ENCODE measurements at regions not wholly inside any gene's neighbourhood (a gene's known extent, or its start where the extent isn't known, plus 50 kb on each side); places are given as distances from the start of the nearest gene placed in this dataset.

GRCh38 chr5:124462751-124463150, 283.7 kb downstream of the ZNF608 start:
- no peak overlapping the region for H4K5ac ChIP-seq (ENCODE audit: insufficient read length, low read depth, low read length)
- no peaks in the 10 kb centered on the region for H3K79me2 ChIP-seq (ENCODE audit: insufficient read depth, low read length)
- H2AK5ac ChIP-seq (ENCODE audit: insufficient read length, low read length) = no peak overlapping the region
- H3T11ph ChIP-seq (ENCODE audit: low read length) = peak overlapping the region; percentile 59
- no peak overlapping the region for H3K18ac ChIP-seq (ENCODE audit: insufficient read length, low read depth, low read length)
- H3K9me3 ChIP-seq (ENCODE audit: control insufficient read depth, low read depth, low read length) = peaks cover 7% of the 10 kb centered on the region
- H2BK15ac ChIP-seq (ENCODE audit: low read depth, low read length) = no peak overlapping the region
- Mint-ChIP-seq H3K9me3 (peaks cover 16 to 27% of the 10 kb centered on the region in 2 experiments), H3K27ac (no peak overlapping the region; a peak in 1 of 7 replicates), H3K27me3 (ENCODE audit: low read depth) (no peaks in the 10 kb centered on the region), H3K4me3 (no peak overlapping the region), H3K4me1 (peaks cover 31 to 48% of the 10 kb centered on the region in 2 experiments), H3K36me3 (ENCODE audit: insufficient read depth in 1 of 3, low read depth in 3 of 3) (peaks cover 13 to 30% (median 24%) of the 10 kb centered on the region in 3 experiments)
- H2BK12ac ChIP-seq (ENCODE audit: insufficient read length, low read depth, low read length) = no peak overlapping the region
- no peaks in the 10 kb centered on the region for H3K79me1 ChIP-seq (ENCODE audit: insufficient read depth, low read depth, low read length, poor library complexity, severe bottlenecking)
- H4K20me1 ChIP-seq (ENCODE audit: control insufficient read depth, insufficient read depth, insufficient read length) = no peaks in the 10 kb centered on the region
- H4K91ac ChIP-seq (ENCODE audit: insufficient read length, low read depth, low read length) = no peak overlapping the region
- no peak overlapping the region for H2AFZ ChIP-seq (ENCODE audit: low read length)
- H2BK20ac ChIP-seq (ENCODE audit: low read depth, low read length, poor library complexity, severe bottlenecking) = no peak overlapping the region
- H3K27ac ChIP-seq (ENCODE audit: insufficient read length, low read depth, low read length) = no peak overlapping the region
- H3K4ac ChIP-seq (ENCODE audit: low read depth, low read length) = no peak overlapping the region
- H3K9ac ChIP-seq (ENCODE audit: extremely low read depth, insufficient read length, low read length) = no peak overlapping the region
- no peak overlapping the region for H2BK120ac ChIP-seq (ENCODE audit: low read depth, low read length, poor library complexity, severe bottlenecking)
- H4K8ac ChIP-seq (replicated peaks; ENCODE audit: insufficient read length, low read depth, low read length) = no peak overlapping the region
- WGBS (ENCODE audit: extremely low coverage, insufficient read length, low lambda C conversion rate) = no CpG with 5 or more reads among the region's 4 CpGs
- no peak overlapping the region for H3K14ac ChIP-seq (ENCODE audit: insufficient read depth, low read length)
- H3K56ac ChIP-seq (ENCODE audit: insufficient read length, low read depth, low read length) = no peak overlapping the region
- peaks cover 5% of the 10 kb centered on the region; the same call in 1 of the 2 replicates for H3K4me1 ChIP-seq (ENCODE audit: insufficient read depth, low read length)
- H3K23me2 ChIP-seq (ENCODE audit: insufficient read length, low read depth, low read length, poor library complexity, severe bottlenecking) = no peaks in the 10 kb centered on the region
- no peaks in the 10 kb centered on the region for H3K27me3 ChIP-seq (ENCODE audit: insufficient read depth, low read length)
- H3K4me2 ChIP-seq (ENCODE audit: insufficient read depth, insufficient read length, low read length) = no peak overlapping the region
- DNase-seq = no peak
- no peak overlapping the region for H2BK5ac ChIP-seq (ENCODE audit: insufficient read length, low read length)
- TF ChIP-seq CTCF (conservative IDR thresholded peaks at IDR 0.05) = no peak
- H3K23ac ChIP-seq (ENCODE audit: insufficient read length, low read depth, low read length) = no peak overlapping the region
